Activated T-cell treated with anti-CD3 and anti-CD28 coated beads, Interleukin-2, amount 50 U/mL, for 24 hours (primary cell): ENCODE measurements at regions not wholly inside any gene's neighbourhood (a gene's known extent, or its start where the extent isn't known, plus 50 kb on each side); places are given as distances from the start of the nearest gene placed in this dataset.

Experiments
- DNase-seq: peaks from one replicate; pipeline ENCODE4 v3.0.0-alpha.2; 2020
- H3K27ac Mint-ChIP-seq: 2 replicates; pipeline ENCODE4 v1.8.0; 2020; ENCODE audit warnings: mild to moderate bottlenecking, mixed read lengths
- H3K27me3 Mint-ChIP-seq: 2 replicates; pipeline ENCODE4 v1.8.0; 2020; ENCODE audit warnings: mixed read lengths
- H3K36me3 Mint-ChIP-seq: 2 replicates; pipeline ENCODE4 v1.8.0; 2020; ENCODE audit warnings: low read depth, mixed read lengths
- H3K4me1 Mint-ChIP-seq: 2 replicates; pipeline ENCODE4 v1.8.0; 2020; ENCODE audit warnings: low read depth, mixed read lengths
- H3K4me3 Mint-ChIP-seq: 2 replicates; pipeline ENCODE4 v1.8.0; 2020; ENCODE audit warnings: mild to moderate bottlenecking, moderate library complexity, mixed read lengths
- H3K9me3 Mint-ChIP-seq: 2 replicates; pipeline ENCODE4 v1.8.0; 2020; ENCODE audit warnings: mixed read lengths

DNA sequence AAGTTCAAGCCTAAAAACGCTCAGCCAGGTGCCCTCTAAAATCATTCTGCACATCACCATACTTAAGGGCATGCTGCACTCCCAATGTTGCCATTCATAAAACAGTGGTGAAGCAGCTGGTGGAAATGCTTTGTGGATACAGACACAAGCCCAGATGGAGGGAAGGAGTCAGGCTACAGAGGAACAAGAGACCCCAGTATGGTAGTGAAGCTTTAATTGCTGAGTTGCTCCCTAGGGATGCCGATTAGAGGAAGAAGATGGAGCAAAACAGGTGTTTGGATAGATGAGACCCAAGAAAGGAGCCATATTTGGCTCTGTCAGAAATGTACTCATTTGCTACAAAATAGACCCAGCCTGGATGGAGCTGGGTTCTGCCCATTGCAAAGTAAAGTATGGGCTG lies 230.5 kb downstream of the NSG2 start:
- Mint-ChIP-seq H3K27ac (no peak overlapping the region), H3K4me3 (no peak overlapping the region), H3K36me3 (no peaks in the 10 kb centered on the region), H3K27me3 (peaks cover 6% of the 10 kb centered on the region), H3K4me1 (no peaks in the 10 kb centered on the region), H3K9me3 (no peaks in the 10 kb centered on the region)
- DNase-seq = no peak

DNA sequence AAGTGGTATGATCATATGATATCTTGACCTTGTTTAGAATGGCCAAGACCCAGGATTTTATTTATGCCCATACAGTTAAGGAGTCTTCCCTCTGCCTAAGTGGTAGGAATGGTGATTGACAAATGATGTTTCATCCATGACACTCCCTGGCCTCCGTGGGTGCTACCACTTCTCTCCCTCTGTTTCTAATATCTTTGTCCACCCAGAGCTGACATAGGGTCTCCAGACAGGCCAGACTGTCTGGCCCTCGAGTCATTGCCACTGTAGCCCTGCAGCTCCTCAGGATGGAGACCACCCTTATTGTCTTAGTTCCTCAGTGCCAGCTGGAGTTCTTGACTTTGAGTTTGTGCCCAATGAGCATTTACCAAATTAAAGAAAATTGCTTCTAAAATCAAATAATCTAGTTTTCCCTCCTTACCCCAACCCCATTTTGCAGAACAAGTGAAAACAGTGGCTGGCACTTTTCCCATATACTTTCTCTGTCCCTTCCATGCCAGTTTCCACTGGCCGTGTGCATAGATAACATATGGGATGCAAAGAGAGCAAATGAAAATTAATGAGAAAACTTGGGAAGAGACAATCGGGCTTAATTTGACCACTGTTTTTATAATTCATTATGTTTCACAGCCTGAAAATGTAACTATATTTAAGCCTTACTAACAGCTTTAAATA lies 235.7 kb downstream of the NSG2 start:
- Mint-ChIP-seq H3K27me3 (peaks cover 19% of the 10 kb centered on the region), H3K27ac (no peak overlapping the region), H3K4me1 (no peaks in the 10 kb centered on the region), H3K4me3 (no peak overlapping the region), H3K36me3 (no peaks in the 10 kb centered on the region), H3K9me3 (no peaks in the 10 kb centered on the region)
- no peak for DNase-seq

DNA sequence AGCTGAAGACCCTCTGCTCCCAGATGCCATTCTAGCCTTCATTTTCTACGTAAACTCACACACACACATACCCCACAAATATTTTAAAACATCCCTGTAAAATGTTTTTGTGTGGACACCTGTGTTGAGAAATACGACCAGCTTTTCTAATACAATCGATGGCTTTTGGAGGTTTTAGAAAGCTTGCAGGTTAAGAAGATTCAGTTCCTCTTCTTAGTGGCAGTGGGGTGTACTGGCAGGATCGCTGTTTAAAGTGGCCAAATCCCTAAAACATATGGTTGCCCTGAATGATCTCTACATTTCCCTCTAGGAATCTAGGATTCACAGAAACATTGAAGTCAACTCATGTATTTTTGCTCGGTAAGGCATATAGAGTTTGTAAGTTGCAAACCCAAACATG lies 236.3 kb downstream of the NSG2 start:
- no peak for DNase-seq
- no peak overlapping the region for H3K27ac Mint-ChIP-seq
- no peaks in the 10 kb centered on the region for H3K36me3 Mint-ChIP-seq
- no peak overlapping the region for H3K4me3 Mint-ChIP-seq
- H3K9me3 Mint-ChIP-seq = no peaks in the 10 kb centered on the region
- no peaks in the 10 kb centered on the region for H3K4me1 Mint-ChIP-seq
- peaks cover 19% of the 10 kb centered on the region for H3K27me3 Mint-ChIP-seq

DNA sequence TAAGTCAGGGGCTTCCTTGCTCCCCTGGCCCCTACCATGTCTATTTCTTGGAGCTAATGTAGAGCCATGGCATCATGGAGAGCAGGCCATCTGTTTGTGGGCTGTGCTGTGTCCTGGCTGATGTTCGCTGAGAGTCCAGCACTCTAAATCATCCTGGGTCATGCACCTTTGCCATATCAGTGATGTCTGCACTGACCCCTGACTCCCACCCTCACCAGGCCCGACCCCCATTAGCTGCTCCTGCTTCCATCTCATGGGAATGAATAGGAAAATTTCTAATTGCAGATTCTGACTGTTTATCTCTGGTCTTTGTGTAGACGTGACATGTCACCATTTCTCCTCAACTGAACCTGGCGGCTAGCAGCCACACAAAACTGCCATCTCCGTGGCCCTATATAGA lies 236.9 kb downstream of the NSG2 start:
- Mint-ChIP-seq H3K36me3 (no peaks in the 10 kb centered on the region), H3K4me3 (no peak overlapping the region), H3K27ac (no peak overlapping the region), H3K27me3 (peaks cover 19% of the 10 kb centered on the region), H3K9me3 (no peaks in the 10 kb centered on the region), H3K4me1 (no peaks in the 10 kb centered on the region)
- no peak for DNase-seq

DNA sequence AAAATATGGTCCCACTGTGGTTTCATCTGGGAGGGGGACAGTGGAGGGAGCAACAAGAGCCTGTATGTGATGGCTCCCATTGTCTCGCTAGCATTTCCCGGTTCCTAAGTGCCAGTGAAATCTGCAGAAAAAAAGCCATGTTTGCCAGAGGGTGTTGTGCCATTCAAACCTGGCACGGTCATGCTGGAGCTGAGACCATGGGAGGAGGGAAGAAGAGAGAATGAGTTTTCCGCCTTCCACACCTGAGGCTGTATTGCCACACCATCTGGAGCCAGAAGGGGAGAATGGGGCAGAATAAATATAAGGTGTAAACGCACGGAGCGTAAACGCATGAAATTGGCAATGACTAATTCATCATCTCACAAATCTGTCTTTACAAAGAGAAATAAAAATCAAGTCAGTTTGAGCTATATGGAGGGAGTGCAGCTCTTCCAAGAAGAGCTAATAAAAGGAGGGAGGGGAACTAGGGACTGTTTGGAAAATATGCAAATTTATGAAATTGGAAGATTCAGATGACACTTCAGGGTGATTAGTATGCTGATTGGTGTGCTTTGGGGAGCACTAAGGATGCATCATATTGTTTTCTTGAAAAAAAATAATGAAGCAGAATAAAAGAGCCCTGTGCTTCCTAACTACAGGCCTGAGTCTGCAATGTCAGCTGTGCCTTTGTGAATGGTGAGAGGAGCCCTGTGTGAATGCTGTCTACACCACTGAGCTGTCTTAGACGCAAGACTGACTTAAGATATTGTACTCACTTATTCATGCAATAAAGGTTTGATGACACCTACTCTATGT lies 237.9 kb downstream of the NSG2 start:
- DNase-seq = no peak

DNA sequence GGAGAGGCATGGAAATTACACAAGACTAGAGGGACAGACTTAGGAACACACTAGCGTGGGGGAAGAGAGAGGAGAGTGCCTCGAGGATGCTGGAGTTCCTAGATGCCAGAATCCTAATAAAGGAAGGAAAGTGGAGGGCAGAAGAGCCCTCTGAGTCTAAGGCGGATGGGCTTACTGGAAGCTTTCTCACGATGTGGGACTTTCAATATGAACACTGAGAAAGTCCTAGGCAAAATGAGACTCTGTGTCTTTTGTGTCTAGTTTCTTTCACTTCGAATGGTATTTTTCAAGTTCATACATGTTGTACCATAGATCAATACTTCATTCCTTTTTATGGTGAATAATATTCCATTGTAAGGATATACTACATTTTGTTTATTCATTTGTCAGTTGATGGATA lies 239.4 kb downstream of the NSG2 start:
- Mint-ChIP-seq H3K27ac (no peak overlapping the region), H3K9me3 (no peaks in the 10 kb centered on the region)

More for the DNA sequence above, 237.9 kb downstream of the NSG2 start:
- Mint-ChIP-seq H3K27ac (no peak overlapping the region), H3K4me1 (no peaks in the 10 kb centered on the region), H3K27me3 (peaks cover 18% of the 10 kb centered on the region), H3K9me3 (no peaks in the 10 kb centered on the region), H3K36me3 (no peaks in the 10 kb centered on the region), H3K4me3 (no peak overlapping the region)

DNA sequence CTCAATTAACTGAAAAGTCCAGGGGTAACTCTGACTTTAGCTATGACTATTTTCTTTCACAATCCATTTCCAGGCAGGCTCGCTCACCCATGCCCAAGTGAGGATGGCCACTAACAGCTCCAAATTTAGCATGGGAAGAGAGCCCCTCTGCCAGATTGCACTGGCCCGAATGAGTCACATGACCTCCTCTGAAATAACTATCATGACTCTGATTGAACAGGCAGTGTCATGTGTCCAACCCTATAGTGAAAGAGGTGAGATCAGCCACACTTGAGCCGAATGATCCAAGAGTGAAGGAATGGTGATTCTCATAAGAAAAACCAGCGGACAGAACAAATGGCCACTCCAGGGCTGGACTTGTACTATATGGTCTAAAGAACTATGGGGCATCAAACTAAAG lies 242.3 kb downstream of the NSG2 start:
- no peak overlapping the region for H3K27ac Mint-ChIP-seq
- H3K4me3 Mint-ChIP-seq = no peak overlapping the region
- no peaks in the 10 kb centered on the region for H3K9me3 Mint-ChIP-seq
- DNase-seq = no peak
- H3K27me3 Mint-ChIP-seq = peaks cover 10% of the 10 kb centered on the region
- H3K36me3 Mint-ChIP-seq = no peaks in the 10 kb centered on the region
- H3K4me1 Mint-ChIP-seq = no peaks in the 10 kb centered on the region

More for the DNA sequence above, 239.4 kb downstream of the NSG2 start:
- Mint-ChIP-seq H3K36me3 (no peaks in the 10 kb centered on the region), H3K27me3 (peaks cover 18% of the 10 kb centered on the region), H3K4me3 (no peak overlapping the region), H3K4me1 (no peaks in the 10 kb centered on the region)
- DNase-seq = no peak

DNA sequence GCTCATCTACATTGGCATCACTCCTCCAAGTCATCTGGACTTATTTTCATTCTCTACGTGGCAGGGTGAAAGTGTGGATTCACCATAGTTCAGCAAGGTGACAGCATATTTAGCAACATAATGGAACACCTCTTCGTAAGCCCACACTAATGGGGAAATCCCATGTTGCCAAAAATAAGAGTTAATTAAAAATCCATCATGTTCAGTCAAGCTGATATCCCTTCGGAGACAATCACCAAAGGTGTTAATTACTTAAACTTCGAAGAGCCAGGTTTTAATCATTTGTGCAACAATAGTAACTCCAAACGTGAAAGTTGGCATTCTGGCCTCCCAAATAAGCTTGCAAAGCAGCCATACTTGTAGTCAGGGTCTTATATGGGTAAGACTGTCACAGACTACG lies 242.9 kb downstream of the NSG2 start:
- Mint-ChIP-seq H3K4me1 (no peaks in the 10 kb centered on the region), H3K27ac (no peak overlapping the region), H3K27me3 (peaks cover 10% of the 10 kb centered on the region), H3K4me3 (no peak overlapping the region), H3K9me3 (no peaks in the 10 kb centered on the region), H3K36me3 (no peaks in the 10 kb centered on the region)
- no peak for DNase-seq

DNA sequence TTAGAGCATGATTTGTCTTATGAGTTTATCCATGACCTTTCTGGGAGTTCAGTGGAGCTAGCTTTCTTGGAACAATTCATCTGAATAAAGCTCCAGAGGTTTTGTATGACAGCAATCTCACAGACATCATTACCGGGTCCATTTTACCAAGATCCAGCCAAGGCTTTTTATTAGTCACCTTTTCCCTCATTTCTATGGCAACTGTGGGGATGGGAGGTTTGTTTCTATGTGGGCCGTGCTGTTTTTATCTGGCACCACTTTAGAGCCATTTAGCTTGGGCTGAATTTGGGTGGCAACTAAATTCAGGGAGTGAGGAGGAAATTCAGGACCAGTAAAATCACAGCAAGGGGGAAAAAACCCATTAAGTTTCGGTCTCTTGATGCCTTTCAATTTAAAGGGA lies 245.7 kb downstream of the NSG2 start:
- DNase-seq = no peak
- Mint-ChIP-seq H3K4me1 (no peaks in the 10 kb centered on the region), H3K27me3 (peaks cover 2% of the 10 kb centered on the region), H3K4me3 (no peak overlapping the region), H3K9me3 (no peaks in the 10 kb centered on the region), H3K27ac (no peak overlapping the region), H3K36me3 (no peaks in the 10 kb centered on the region)

DNA sequence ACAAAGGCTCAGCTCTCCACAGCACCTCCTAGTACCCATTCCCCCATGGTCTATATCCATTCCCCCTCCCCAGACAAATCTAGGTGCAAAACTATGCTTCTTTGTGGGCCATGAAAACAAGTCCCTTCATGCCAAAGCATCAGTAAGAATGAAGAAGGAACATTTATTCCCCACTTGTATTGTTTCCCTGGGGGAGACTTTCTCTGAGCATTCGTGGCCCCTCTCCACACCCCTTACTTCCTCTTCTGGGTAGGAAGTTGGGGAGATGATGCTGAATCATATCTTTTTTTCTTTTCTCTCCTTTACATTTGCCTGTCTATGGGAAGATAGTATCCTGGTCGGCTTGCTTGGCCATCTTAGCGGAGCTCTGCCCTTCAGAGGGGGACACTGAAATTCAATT lies 246.8 kb downstream of the NSG2 start:
- DNase-seq = no peak
- Mint-ChIP-seq H3K27me3 (peaks cover 2% of the 10 kb centered on the region), H3K4me3 (no peak overlapping the region), H3K4me1 (no peaks in the 10 kb centered on the region), H3K27ac (no peak overlapping the region), H3K9me3 (no peaks in the 10 kb centered on the region), H3K36me3 (no peaks in the 10 kb centered on the region)

DNA sequence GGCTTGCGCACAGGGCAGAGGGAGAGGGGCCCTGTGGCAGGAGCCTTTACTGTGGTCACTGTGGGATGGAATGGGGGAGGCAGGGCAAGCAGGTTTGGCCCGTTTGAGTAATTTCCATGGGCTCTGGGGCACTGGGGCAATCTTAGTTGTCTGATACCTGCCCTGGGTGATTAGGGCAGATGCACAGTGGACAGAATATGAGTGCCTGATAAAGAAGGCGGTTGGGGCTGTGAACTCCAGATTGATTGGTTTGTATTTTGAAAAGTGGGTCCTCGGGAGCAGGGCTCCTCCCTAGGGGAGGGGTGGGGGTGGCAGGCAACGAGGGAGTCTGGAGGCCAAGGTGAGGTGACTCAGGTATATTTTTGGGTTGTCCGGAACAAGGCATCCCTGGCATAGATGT lies 247.5 kb downstream of the NSG2 start:
- Mint-ChIP-seq H3K9me3 (no peaks in the 10 kb centered on the region), H3K4me3 (no peak overlapping the region), H3K36me3 (no peaks in the 10 kb centered on the region)

DNA sequence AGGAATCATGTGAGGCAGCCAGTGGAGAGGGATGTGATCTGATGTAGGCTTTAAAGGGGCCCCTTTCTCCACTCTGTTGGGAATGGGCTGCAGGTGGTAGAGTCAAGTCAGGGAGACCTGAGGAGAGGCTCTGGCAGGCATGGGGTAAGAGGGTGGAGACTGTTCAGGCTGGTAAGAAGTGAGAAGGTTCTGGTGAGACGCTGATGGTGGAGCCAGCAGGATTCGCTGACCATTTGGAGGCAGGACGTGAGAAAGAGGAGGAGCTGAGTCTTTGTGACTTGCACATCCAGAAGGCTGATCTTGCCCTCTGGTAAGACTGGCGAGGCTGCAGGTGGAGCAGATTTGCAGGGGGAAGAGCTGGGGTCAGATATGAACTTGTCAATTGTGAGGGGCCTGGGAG lies 248.0 kb downstream of the NSG2 start:
- no peak for DNase-seq
- Mint-ChIP-seq H3K27ac (no peak overlapping the region), H3K9me3 (no peaks in the 10 kb centered on the region), H3K36me3 (no peaks in the 10 kb centered on the region), H3K4me1 (no peaks in the 10 kb centered on the region), H3K4me3 (no peak overlapping the region), H3K27me3 (peaks cover 2% of the 10 kb centered on the region)

More for the DNA sequence above, 247.5 kb downstream of the NSG2 start:
- DNase-seq = no peak
- no peak overlapping the region for H3K27ac Mint-ChIP-seq
- H3K4me1 Mint-ChIP-seq = no peaks in the 10 kb centered on the region
- H3K27me3 Mint-ChIP-seq = peaks cover 2% of the 10 kb centered on the region

DNA sequence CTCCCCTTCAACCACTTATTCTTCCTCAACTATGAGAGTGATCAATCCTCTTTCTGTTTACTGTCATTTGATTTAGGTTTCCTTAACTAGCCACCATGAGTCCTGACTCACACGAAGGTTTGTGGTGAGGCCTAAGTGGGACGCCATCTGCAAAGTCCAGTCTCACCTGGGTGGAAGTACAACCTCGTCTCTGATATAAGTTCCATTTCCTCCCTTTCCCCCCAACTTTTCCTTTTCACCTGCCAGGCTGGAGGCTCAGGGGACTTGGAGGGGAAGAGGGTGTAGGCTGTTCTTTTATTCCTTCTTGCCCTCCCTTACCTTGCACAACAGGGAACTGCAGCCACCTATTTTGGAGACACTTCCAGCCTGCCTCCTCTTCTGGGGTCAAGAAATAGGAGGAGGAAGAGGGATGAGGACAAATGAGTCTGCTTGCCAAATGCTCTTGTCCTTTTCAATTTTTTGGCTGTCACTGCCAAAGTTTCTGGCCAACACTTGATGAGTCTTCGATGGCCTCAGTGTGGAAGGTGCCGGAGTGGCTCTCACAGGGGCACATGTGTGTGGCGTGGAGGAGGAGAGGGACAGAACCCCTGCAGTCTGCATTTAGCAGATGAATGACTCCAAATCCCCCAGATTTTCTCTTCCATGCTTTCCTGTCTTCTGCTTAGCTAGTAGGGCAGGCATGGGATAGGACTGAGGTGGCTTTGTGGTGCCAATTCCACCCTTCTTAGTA lies 249.6 kb downstream of the NSG2 start:
- no peak overlapping the region for H3K27ac Mint-ChIP-seq
- H3K4me1 Mint-ChIP-seq = no peaks in the 10 kb centered on the region
- H3K4me3 Mint-ChIP-seq = no peak overlapping the region
- H3K36me3 Mint-ChIP-seq = no peaks in the 10 kb centered on the region
- no peak for DNase-seq
- no peaks in the 10 kb centered on the region for H3K9me3 Mint-ChIP-seq
- H3K27me3 Mint-ChIP-seq = no peaks in the 10 kb centered on the region

DNA sequence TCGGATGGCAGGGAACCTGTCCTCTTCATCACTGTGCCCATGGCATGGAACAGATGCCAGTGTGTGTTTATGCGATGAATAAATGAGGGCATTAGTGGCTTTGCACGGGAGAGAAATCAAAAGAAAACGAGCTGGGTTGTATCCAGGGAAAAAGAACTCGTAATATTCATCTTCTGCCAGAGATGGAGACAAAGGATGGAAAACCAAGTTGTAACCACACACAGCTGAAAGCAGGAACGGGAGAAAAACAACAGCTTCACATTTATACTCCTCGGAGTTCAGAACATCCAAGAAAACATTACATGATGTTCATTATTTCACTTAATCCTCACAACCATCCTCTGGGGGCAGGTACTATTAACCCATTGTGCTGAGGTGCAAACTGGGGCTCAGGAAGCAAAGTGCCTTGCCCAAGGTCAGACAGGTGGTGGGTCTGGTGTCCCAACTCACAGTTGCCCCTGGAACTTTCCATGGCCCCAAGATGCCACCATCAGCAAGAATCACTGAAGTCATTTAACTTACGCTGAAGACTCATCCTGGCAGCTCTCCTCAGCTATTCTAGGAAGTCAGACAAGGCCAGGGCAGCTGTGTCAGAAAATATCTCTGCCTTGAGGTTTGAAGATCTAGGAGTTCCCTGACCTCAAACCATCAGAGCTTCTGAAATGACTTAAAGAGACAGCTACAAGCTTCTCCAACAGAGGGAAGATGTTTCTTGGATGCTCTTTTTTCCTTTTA lies 250.4 kb downstream of the NSG2 start:
- no peaks in the 10 kb centered on the region for H3K9me3 Mint-ChIP-seq
- H3K27ac Mint-ChIP-seq = no peak overlapping the region
- H3K4me3 Mint-ChIP-seq = no peak overlapping the region
- peaks cover 5% of the 10 kb centered on the region for H3K27me3 Mint-ChIP-seq
- no peaks in the 10 kb centered on the region for H3K4me1 Mint-ChIP-seq
- no peak for DNase-seq
- H3K36me3 Mint-ChIP-seq = no peaks in the 10 kb centered on the region
